Neural progenitor cell (in vitro differentiated cells): ENCODE measurements at regions not wholly inside any gene's neighbourhood (a gene's known extent, or its start where the extent isn't known, plus 50 kb on each side); places are given as distances from the start of the nearest gene placed in this dataset.
A peak's percentile ranks its signal among the peaks of the same experiment; 100 is the strongest.

Experiments
- DNase-seq: peaks from one replicate; pipeline ENCODE4 v3.0.0-alpha.2; 2016; ENCODE audit warnings: low spot score
- H2AFZ ChIP-seq: fragments of 200-600 bp; sonication (generic); replicated peaks from 2 replicates; pipeline ENCODE4 v1.6.1; 2016; ENCODE audit warnings: antibody characterized with exemption
- H3F3A ChIP-seq: fragments of 200-600 bp; sonication (generic); 2 replicates; pipeline ENCODE4 v1.6.1; 2016; ENCODE audit warnings: antibody characterized with exemption, low read depth
- H3K27ac ChIP-seq: fragments of 200-600 bp; sonication (generic); 2 replicates; pipeline ENCODE4 v1.5.1; 2016; ENCODE audit warnings: mild to moderate bottlenecking
- H3K27me3 ChIP-seq: fragments of 200-600 bp; sonication (generic); 2 replicates; pipeline ENCODE4 v1.6.1; 2016; ENCODE audit warnings: mild to moderate bottlenecking, moderate library complexity
- H3K36me3 ChIP-seq: fragments of 200-600 bp; sonication (generic); 2 replicates; pipeline ENCODE4 v1.5.1; 2016
- H3K4me1 ChIP-seq: fragments of 200-600 bp; sonication (generic); 2 replicates; pipeline ENCODE4 v1.6.1; 2016; ENCODE audit warnings: mixed run types
- H3K4me2 ChIP-seq: fragments of 200-600 bp; sonication (generic); 2 replicates; pipeline ENCODE4 v1.6.1; 2016
- H3K4me3 ChIP-seq: fragments of 200-600 bp; sonication (generic); 2 replicates; pipeline ENCODE4 v1.5.1; 2016
- H3K79me2 ChIP-seq: fragments of 200-600 bp; sonication (generic); 2 replicates; pipeline ENCODE4 v1.6.1; 2016; ENCODE audit warnings: low read depth
- H3K9ac ChIP-seq: fragments of 200-600 bp; sonication (generic); 2 replicates; pipeline ENCODE4 v1.6.1; 2016
- H3K9me3 ChIP-seq: fragments of 200-600 bp; sonication (generic); 2 replicates; pipeline ENCODE4 v1.5.1; 2016; ENCODE audit warnings: low read depth
- H4K20me1 ChIP-seq: fragments of 200-600 bp; sonication (generic); 2 replicates; pipeline ENCODE4 v1.6.1; 2016; ENCODE audit warnings: low read depth
- H3K27ac Mint-ChIP-seq: 3 replicates; pipeline ENCODE4 v1.8.0; 2021; ENCODE audit warnings: mixed read lengths
- H3K27me3 Mint-ChIP-seq: 2 replicates; pipeline ENCODE4 v1.8.0; 2022; ENCODE audit warnings: low read depth, mild to moderate bottlenecking, inconsistent platforms, moderate library complexity, mixed read lengths; ENCODE audit not compliant: insufficient read depth
- H3K36me3 Mint-ChIP-seq: 3 replicates; pipeline ENCODE4 v1.8.0; 2021; ENCODE audit warnings: mixed read lengths
- H3K4me1 Mint-ChIP-seq: 3 replicates; pipeline ENCODE4 v1.8.0; 2021; ENCODE audit warnings: mixed read lengths
- H3K4me3 Mint-ChIP-seq: 3 replicates; pipeline ENCODE4 v1.8.0; 2021; ENCODE audit warnings: mild to moderate bottlenecking, moderate library complexity, mixed read lengths
- H3K9me3 Mint-ChIP-seq: 3 replicates; pipeline ENCODE4 v1.8.0; 2020; ENCODE audit warnings: mixed read lengths
- EZH2 ChIP-seq: fragments of 200-600 bp; sonication (generic); IDR thresholded peaks from 2 replicates; pipeline ENCODE4 v1.6.1; 2017; ENCODE audit warnings: antibody characterized with exemption, mild to moderate bottlenecking, moderate library complexity
- EZH2phosphoT487 ChIP-seq: fragments of 200-600 bp; sonication (generic); IDR thresholded peaks from 2 replicates; pipeline ENCODE4 v1.6.1; 2017; ENCODE audit warnings: antibody characterized with exemption
- TF ChIP-seq, protein P1 (sequence below): fragments of 200-600 bp; sonication (generic); IDR thresholded peaks from 2 replicates; pipeline ENCODE4 v1.5.1; 2017; ENCODE audit warnings: antibody characterized with exemption, mild to moderate bottlenecking

GRCh38 chr4:177077095-177077971, 232.3 kb upstream of the NEIL3 start:
- no peak overlapping the region for H3K27ac ChIP-seq
- Mint-ChIP-seq H3K27me3 (no peaks in the 10 kb centered on the region), H3K27ac (no peak overlapping the region), H3K9me3 (no peaks in the 10 kb centered on the region), H3K4me1 (peaks cover 15% of the 10 kb centered on the region), H3K4me3 (no peak overlapping the region), H3K36me3 (no peaks in the 10 kb centered on the region)
- TF ChIP-seq EZH2 (no peak), EZH2phosphoT487 (no peak)
- TF ChIP-seq, protein P1, sequence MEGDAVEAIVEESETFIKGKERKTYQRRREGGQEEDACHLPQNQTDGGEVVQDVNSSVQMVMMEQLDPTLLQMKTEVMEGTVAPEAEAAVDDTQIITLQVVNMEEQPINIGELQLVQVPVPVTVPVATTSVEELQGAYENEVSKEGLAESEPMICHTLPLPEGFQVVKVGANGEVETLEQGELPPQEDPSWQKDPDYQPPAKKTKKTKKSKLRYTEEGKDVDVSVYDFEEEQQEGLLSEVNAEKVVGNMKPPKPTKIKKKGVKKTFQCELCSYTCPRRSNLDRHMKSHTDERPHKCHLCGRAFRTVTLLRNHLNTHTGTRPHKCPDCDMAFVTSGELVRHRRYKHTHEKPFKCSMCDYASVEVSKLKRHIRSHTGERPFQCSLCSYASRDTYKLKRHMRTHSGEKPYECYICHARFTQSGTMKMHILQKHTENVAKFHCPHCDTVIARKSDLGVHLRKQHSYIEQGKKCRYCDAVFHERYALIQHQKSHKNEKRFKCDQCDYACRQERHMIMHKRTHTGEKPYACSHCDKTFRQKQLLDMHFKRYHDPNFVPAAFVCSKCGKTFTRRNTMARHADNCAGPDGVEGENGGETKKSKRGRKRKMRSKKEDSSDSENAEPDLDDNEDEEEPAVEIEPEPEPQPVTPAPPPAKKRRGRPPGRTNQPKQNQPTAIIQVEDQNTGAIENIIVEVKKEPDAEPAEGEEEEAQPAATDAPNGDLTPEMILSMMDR, result no peak
- no peaks in the 10 kb centered on the region for H3K9me3 ChIP-seq
- no peaks in the 10 kb centered on the region for H3K27me3 ChIP-seq
- no peaks in the 10 kb centered on the region for H3K4me1 ChIP-seq
- no peak for DNase-seq
- no peak overlapping the region for H3K9ac ChIP-seq
- no peak overlapping the region for H3K4me2 ChIP-seq
- H3K36me3 ChIP-seq, result no peaks in the 10 kb centered on the region
- no peaks in the 10 kb centered on the region for H3K79me2 ChIP-seq
- no peaks in the 10 kb centered on the region for H3F3A ChIP-seq
- no peak overlapping the region for H3K4me3 ChIP-seq
- H4K20me1 ChIP-seq, result no peaks in the 10 kb centered on the region
- no peak overlapping the region for H2AFZ ChIP-seq

- H3K27me3 ChIP-seq, result no peaks in the 10 kb centered on the region
- H3K4me2 ChIP-seq, result no peak overlapping the region
- no peaks in the 10 kb centered on the region for H3K9me3 Mint-ChIP-seq
- no peaks in the 10 kb centered on the region for H3K36me3 ChIP-seq
- H3K27ac Mint-ChIP-seq, result no peak overlapping the region
- H3K4me1 Mint-ChIP-seq, result peaks cover 15% of the 10 kb centered on the region
- no peaks in the 10 kb centered on the region for H3K36me3 Mint-ChIP-seq
- H3F3A ChIP-seq, result no peaks in the 10 kb centered on the region
- H3K27ac ChIP-seq, result no peak overlapping the region
- no peak overlapping the region for H2AFZ ChIP-seq
- no peaks in the 10 kb centered on the region for H3K27me3 Mint-ChIP-seq
- no peaks in the 10 kb centered on the region for H4K20me1 ChIP-seq
- no peak overlapping the region for H3K4me3 Mint-ChIP-seq
- H3K9ac ChIP-seq, result no peak overlapping the region
- no peak overlapping the region for H3K4me3 ChIP-seq
- TF ChIP-seq EZH2 (no peak), EZH2phosphoT487 (no peak)
- TF ChIP-seq, protein P1, result no peak
- no peaks in the 10 kb centered on the region for H3K9me3 ChIP-seq
- no peaks in the 10 kb centered on the region for H3K4me1 ChIP-seq
- DNase-seq, result no peak
- no peaks in the 10 kb centered on the region for H3K79me2 ChIP-seq
Measured at GRCh38 chr4:177079327-177079726, 230.3 kb upstream of the NEIL3 start.

DNA sequence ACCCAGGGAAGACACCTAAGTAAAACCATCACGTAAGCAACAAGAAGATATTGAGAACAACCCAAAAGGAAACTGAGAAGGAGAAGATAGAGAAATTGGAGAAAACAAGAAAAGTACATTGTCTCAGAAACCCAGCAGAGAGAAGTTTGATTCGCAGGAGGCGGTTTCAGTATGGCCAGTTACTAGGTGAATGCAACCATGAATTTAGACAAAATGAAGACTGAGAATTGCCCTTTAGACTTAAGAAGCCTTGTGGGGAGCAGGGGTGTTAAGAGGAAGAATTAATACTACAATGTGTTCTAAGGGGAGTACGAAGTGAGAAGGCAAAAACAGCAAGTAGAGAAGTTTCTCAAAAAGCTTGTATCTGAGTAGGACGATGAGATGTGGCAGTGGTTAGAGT, 229.3 kb upstream of the NEIL3 start:
- H3K27me3 Mint-ChIP-seq, result no peaks in the 10 kb centered on the region
- no peak overlapping the region for H3K4me3 Mint-ChIP-seq
- Histone ChIP-seq H3K27ac (no peak overlapping the region), H4K20me1 (no peaks in the 10 kb centered on the region), H3K4me1 (no peaks in the 10 kb centered on the region), H3K27me3 (no peaks in the 10 kb centered on the region), H3K4me2 (no peak overlapping the region), H3K4me3 (no peak overlapping the region), H3K9ac (no peak overlapping the region), H2AFZ (no peak overlapping the region), H3K9me3 (no peaks in the 10 kb centered on the region), H3K36me3 (no peaks in the 10 kb centered on the region), H3F3A (no peaks in the 10 kb centered on the region), H3K79me2 (no peaks in the 10 kb centered on the region)
- peaks cover 15% of the 10 kb centered on the region for H3K4me1 Mint-ChIP-seq
- no peaks in the 10 kb centered on the region for H3K36me3 Mint-ChIP-seq
- no peak for DNase-seq
- no peaks in the 10 kb centered on the region for H3K9me3 Mint-ChIP-seq
- TF ChIP-seq EZH2, result no peak
- peak overlapping the region; percentile 16 for H3K27ac Mint-ChIP-seq

DNA sequence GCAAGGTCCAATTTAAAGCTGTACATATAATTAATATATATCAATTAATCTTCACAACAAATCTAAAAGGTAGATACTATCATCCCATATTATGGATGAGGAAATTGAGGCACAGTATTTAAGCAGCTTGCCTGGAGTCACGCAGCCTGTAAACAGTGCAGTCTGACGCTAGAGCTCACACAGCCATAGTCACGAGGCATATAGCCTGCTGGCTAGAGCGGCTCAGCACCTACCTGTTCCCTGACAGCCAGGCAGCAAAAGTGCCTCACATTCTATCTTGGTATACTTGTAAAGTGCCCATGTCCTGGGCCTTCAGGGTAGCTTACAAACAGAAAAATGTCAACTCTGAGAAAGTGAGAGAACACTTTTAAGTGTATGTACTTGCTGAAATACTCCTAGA, 222.6 kb upstream of the NEIL3 start:
- H3K27me3 Mint-ChIP-seq, result no peaks in the 10 kb centered on the region
- no peak overlapping the region for H2AFZ ChIP-seq
- no peaks in the 10 kb centered on the region for H3F3A ChIP-seq
- DNase-seq, result no peak
- H3K9ac ChIP-seq, result no peak overlapping the region
- H3K79me2 ChIP-seq, result no peaks in the 10 kb centered on the region
- no peak overlapping the region for H3K27ac Mint-ChIP-seq
- no peaks in the 10 kb centered on the region for H3K27me3 ChIP-seq
- H3K27ac ChIP-seq, result no peak overlapping the region
- no peak overlapping the region for H3K4me3 Mint-ChIP-seq
- no peak overlapping the region for H3K4me2 ChIP-seq
- H3K4me1 ChIP-seq, result no peaks in the 10 kb centered on the region
- no peaks in the 10 kb centered on the region for H3K36me3 ChIP-seq
- H3K4me3 ChIP-seq, result no peak overlapping the region
- H3K4me1 Mint-ChIP-seq, result no peaks in the 10 kb centered on the region
- no peaks in the 10 kb centered on the region for H3K9me3 ChIP-seq
- no peaks in the 10 kb centered on the region for H4K20me1 ChIP-seq
- no peaks in the 10 kb centered on the region for H3K36me3 Mint-ChIP-seq
- TF ChIP-seq, protein P1, result no peak
- no peak for TF ChIP-seq EZH2phosphoT487
- TF ChIP-seq EZH2, result no peak
- no peaks in the 10 kb centered on the region for H3K9me3 Mint-ChIP-seq
